Hypothalamus (tissue), 51 donors: ENCODE measurements at regions not wholly inside any gene's neighbourhood (a gene's known extent, or its start where the extent isn't known, plus 50 kb on each side); places are given as distances from the start of the nearest gene placed in this dataset.
"Not testable (repeated sequence)": the region's sequence is repeated elsewhere in the genome, so short reads cannot be mapped to it uniquely, and the experiment has no call there.

ENCODE experiments used
- DNase-seq, 51 donors: peaks; one replicate each; lab custom pipeline; 2025; lab: John Stamatoyannopoulos, UW

DNA sequence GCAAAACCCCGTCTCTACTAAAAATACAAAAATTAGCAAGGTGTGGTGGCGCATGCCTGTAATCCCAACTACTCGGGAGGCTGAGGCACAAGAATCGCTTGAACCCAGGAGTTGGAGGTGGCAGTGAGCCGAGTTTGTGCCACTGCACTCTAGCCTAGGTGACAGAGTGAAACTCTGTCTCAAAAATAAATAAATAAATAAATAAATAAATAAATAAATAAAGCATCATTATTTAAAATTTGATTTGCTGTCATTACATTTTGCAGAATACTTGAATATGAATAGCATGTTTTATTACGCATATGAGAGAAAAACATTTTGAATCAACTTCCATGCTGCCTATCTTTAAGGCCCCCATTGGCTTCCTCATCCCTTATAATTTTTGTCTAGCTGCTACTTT, 53.4 kb upstream of the MED14 start:
- DNase-seq: not testable (repeated sequence)

- DNase-seq: no peak
These were observed 57.1 kb upstream of the MED14 start for GRCh38 chrX:40792433-40792832.

DNA sequence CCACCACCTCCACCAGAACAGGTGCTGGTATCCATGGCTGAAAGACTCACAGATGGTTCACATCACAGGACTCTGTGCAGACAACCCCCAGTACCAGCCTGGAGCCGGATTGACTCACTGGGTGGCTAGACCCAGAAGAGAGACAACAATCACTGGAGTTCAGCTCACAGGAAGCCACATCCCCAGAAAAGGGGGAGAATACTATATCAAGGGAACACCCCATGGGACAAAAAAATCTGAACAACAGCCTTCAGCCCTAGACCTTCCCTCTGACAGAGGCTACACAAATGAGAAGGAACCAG, 59.4 kb upstream of the MED14 start:
- DNase-seq: not testable (repeated sequence)

- not testable (repeated sequence) for DNase-seq
These were observed 64.4 kb upstream of the MED14 start for GRCh38 chrX:40799745-40800144.

GRCh38 chrX:40805404-40805803, 70.1 kb upstream of the MED14 start:
- no peak for DNase-seq

- no peak for DNase-seq
These were observed 71.3 kb upstream of the MED14 start for GRCh38 chrX:40806513-40807220.

DNA sequence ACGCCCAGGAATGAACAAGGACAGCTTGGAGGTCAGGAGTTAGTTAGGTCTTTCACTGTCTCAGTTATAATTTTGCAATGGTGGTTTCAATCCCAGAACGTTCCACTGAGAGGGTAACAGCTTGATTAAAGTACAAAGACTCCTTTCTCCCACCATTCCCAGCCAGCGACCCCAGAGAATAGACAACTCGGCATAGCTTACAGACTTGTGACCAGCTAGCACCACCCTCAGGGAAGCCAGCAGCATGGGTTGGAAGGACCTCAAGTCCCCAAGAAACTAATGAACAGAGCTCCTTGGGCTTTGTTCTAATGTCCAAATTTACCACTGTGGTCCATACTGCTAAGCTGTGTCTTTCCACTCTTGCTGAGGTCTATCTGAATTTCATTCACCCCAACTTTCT, 72.0 kb upstream of the MED14 start:
- no peak for DNase-seq

DNA sequence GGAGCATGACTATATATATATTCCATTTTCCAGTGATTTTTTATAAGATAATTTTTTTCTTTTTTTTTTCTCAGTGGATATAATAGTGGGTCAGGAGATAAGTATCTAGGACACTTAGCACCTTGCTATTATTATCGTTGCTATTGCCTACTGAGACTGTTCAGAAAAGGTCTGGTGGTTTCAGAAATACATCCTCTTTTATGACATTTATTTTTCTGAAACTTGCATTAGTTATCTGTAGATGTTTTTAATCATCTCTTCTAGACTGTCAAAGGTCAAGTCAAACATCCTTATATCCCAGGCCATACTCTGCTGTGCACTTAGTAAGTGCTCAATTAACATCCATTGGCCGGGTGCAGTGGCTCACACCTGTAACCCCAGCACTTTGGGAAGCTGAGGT, 72.9 kb upstream of the MED14 start:
- DNase-seq: no peak

DNA sequence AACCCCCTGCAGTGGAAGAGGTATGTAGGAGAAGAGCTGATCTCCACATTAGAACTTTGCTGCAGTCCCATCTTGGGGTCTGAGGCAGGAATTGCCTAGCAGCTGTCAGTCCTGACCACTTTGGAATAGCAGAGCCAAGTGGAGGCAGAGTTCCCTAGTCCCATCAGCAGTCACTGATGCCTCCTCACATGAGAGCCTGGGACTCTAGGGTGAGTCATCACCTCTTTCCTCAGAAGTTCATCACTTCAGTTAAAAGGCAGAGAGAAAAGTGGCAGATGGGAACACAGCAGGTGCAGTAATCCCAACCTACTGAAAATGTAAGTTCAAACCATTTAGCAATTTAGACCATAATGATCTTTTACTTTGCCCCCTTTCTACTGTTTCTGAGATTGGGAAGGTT, 73.9 kb upstream of the MED14 start:
- no peak for DNase-seq

DNA sequence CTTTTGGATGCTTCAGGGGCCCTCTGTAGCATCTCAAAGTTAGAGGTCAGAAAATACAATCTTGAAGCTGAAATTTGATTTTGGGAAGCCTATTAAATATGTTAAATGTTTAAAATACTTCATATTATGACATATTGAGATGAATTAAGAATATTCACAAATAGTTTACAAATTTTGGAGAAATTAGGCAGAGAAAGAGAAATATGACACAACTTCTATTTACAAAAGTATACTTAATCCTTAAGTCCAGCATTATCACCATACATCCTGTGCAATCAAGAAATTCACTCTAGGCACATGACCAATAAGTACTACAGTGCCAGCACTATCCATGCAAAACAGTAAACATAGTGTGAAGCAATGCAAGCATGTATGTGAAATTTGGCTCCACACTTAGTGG, 79.7 kb upstream of the MED14 start:
- not testable (repeated sequence) for DNase-seq

DNA sequence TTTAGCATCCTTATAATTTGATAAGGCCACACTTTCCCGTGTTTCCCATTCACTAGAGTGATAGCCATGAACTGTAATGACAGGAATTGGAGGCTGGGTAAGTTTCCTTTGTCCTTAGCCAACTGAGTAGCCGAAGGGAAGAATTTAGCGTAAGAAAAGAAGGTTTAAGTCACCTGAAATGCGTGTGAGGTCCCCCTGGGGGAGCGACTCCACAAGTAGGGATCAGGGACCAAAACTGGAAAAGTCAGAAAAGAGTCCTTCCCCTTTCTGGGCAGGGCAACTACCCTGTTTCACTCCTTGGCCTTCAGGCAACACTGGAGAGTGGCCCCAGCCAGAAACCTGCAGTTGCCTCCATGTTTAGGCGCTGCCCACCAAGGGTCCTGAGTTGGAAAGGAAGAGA, 81.6 kb upstream of the MED14 start:
- no peak for DNase-seq

DNA sequence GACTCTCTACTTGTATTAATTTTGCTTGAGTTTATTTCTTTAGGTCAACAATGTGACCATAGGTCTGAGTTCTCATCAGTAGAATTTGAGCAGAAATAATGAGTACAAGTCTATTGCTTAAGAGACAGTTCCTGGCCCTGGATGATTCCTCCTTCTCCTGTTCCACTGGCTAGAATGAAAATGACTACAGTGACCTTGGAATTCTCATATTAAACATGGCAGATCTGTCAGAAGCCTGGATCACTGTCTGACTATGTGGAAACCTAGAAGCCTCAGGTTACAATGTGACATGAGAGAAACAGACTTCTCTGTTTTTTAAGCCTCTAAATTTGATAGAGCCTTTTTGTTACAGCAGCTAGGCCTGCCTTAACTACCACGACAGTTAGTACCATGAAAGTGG, 82.9 kb upstream of the MED14 start:
- no peak for DNase-seq

DNA sequence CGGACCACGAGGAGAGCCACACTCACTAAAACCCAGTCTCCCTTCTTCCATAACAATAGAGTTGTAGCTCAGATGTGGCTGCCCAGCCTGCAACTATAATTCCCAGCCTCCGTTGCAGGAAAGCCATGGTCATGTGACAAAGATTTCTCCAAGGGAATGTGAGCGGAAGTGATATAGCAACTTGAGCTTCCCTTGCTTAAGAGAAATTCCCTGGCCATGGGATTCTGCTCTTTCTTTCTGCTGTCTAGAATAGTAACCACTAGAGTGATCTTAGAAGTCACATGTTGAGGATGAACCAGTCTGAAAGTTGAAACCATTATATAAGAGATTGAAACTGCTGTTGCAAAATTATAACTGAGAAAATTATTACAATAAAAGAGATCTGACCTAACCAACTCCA, 86.4 kb upstream of the MED14 start:
- no peak for DNase-seq

GRCh38 chrX:40827331-40827730, 92.0 kb upstream of the MED14 start:
- no peak for DNase-seq

DNA sequence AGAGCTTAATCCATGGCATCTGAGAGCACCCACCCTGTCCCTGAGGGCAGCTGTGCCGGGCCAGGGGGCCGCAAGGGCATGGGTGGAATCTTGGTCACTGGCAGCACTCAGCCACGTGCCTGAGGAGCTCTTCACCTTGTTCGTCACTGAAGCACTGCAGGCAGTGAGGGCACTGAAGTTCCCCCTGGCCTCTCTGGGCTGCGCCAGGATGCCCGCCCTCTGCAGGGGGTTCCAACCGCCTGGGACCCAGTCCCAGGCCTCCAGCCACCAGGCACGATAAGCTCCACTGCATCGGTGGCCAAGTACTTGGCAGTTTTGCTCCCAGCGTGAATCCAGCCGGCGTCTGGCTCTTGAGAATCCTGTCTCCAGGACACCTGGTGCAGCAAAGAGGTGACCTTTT, 96.4 kb upstream of the MED14 start:
- no peak for DNase-seq

GRCh38 chrX:40832723-40833122, 97.4 kb upstream of the MED14 start:
- DNase-seq: no peak

DNA sequence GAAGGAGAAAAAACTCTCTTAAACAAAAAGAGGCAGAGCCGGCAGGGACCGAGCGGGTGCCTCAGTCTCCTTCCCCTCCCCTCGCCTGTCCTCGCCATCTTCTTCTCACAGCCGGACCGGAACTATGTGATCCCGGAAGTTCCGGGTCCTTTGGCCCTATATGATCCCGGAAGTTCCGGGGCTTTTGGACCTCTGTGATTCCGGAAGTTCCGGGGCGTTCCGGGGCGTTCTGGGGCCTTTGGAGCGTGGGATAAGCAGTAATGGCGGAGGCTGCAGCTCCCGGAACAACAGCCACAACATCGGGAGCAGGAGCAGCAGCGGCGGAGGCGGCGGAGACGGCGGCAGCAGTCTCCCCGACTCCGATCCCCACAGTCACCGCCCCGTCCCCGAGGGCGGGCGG, 98.9 kb upstream of the MED14 start:
- no peak for DNase-seq

DNA sequence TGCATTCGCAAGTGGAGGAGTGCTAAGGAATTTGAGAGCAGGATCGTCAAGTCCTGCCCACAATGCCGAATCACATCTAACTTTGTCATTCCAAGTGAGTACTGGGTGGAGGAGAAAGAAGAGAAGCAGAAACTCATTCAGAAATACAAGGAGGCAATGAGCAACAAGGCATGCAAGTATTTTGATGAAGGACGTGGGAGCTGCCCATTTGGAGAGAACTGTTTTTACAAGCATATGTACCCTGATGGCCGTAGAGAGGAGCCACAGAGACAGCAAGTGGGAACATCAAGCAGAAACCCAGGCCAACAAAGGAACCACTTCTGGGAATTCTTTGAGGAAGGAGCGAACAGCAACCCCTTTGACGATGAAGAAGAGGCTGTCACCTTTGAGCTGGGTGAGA, 100.2 kb upstream of the MED14 start:
- DNase-seq: no peak

DNA sequence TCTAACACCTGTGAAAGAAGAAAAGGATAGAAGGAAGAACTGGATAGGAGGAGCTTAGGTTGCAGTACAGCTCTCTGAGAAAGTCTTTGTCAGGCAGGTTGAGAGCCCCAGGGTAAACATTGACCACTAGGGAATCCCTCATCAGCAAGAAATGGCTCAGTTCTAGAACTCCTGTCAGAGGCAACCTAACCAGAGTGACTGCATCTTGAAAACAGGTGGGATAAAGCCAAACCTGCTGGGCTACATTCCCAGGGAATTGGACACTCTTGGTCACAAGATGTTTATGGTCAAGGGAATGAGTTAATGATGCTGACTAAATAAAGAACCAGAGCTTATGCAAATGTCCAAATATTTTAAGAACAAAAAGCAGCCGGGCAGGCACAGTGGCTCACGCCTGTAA, 108.3 kb upstream of the MED14 start:
- no peak for DNase-seq

DNA sequence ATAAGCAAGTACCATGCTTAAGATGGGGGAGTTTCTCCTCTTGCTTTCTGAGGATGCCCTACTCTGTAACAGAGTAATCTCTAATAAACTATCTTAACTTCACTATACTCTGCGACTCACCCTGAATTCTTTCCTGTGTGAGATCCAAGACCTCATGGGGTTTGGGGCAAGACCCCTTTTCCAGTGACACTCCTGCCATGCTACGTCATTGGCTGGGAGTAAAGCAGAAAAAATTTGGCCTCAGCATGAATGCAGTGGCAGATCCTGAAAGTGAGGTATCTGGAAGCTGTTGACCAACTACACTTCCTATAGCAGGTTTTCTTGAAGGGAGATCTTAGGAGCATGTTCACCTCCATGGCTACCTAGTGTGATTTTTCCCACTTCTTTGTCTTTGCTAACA, 109.1 kb upstream of the MED14 start:
- DNase-seq: no peak

DNA sequence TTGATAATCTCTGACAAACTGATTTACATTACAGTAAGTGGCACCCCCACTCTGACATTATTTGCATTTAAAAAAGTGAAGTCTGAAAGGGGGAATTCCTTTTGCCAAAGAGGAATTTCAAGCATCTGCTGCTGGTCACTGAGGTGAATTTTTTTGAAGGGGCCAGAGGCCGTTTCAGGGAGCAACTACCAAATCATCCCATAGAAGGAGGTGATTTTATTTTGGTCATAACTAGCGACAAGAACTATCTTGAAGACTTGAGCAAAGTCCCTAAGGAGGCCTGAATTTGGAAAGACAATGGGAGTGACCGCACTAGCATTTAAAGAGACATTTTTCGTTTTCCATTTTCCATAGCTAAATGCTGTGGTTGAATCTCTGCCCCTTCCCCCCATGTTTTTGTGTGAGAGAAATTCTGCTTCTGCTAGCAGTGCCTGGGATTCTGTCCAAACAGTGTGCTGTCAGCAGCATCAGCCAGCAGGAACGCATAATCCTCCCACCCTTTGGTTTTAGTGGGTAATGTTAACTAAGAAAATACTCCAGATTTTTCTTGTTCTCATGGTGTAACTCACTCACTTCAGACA, 110.1 kb upstream of the MED14 start:
- DNase-seq: peak in 12 of 51 donors; percentile 0 to 26 (median 2)

GRCh38 chrX:40849906-40850823, 114.8 kb upstream of the MED14 start:
- no peak for DNase-seq
